G401.6 (cell line): ENCODE measurements at regions not wholly inside any gene's neighbourhood (a gene's known extent, or its start where the extent isn't known, plus 50 kb on each side); places are given as distances from the start of the nearest gene placed in this dataset.

Experiments
- FAIRE-seq: peaks from 2 replicates; lab custom pipeline; 2012; peaks lifted over from hg19 to GRCh38; lab: Jason Lieb, UNC

GRCh38 chr1:234536741-234537140 lies 57.8 kb upstream of the TARBP1 start:
- FAIRE-seq = no peak

- FAIRE-seq = peak; percentile 13
Observed at GRCh38 chr1:234535763-234536515, 57.0 kb upstream of the TARBP1 start.

- FAIRE-seq = no peak
Observed at GRCh38 chr1:234535218-234535617, 56.2 kb upstream of the TARBP1 start.

- FAIRE-seq = no peak
Observed at GRCh38 chr1:234533975-234534876, 55.2 kb upstream of the TARBP1 start.

- no peak for FAIRE-seq
Observed at GRCh38 chr1:234533034-234533891, 54.3 kb upstream of the TARBP1 start.

GRCh38 chr1:234532503-234532922 lies 53.5 kb upstream of the TARBP1 start:
- no peak for FAIRE-seq

GRCh38 chr1:234531151-234531635 lies 52.2 kb upstream of the TARBP1 start:
- FAIRE-seq = no peak

- no peak for FAIRE-seq
Observed at GRCh38 chr1:234530672-234531071, 51.7 kb upstream of the TARBP1 start.

- no peak for FAIRE-seq
Observed at GRCh38 chr1:234529950-234530237, 50.9 kb upstream of the TARBP1 start.

GRCh38 chr1:234529095-234529949 lies 50.3 kb upstream of the TARBP1 start:
- FAIRE-seq = peak; percentile 50
